DMS53 treated with DMSO at 0.1 percent for 48 hours (cell line): ENCODE measurements at regions not wholly inside any gene's neighbourhood (a gene's known extent, or its start where the extent isn't known, plus 50 kb on each side); places are given as distances from the start of the nearest gene placed in this dataset.

ENCODE experiments used
- DNase-seq: peaks from one replicate; lab custom pipeline; 2025; ENCODE audit not compliant: unreplicated experiment; lab: John Stamatoyannopoulos, UW

- DNase-seq = no peak
These were observed 54.3 kb downstream of the TMEM215 start for GRCh38 chr9:32837551-32838058.

GRCh38 chr9:32839013-32839885 lies 55.9 kb downstream of the TMEM215 start:
- DNase-seq = no peak

- DNase-seq = no peak
These were observed 58.0 kb downstream of the TMEM215 start for GRCh38 chr9:32841314-32841713.

- no peak for DNase-seq
These were observed 60.0 kb downstream of the TMEM215 start for GRCh38 chr9:32843295-32843694.

- DNase-seq = no peak
These were observed 60.9 kb downstream of the TMEM215 start for GRCh38 chr9:32844259-32844658.

- no peak for DNase-seq
These were observed 70.9 kb downstream of the TMEM215 start for GRCh38 chr9:32854271-32854670.

- no peak for DNase-seq
These were observed 72.4 kb downstream of the TMEM215 start for GRCh38 chr9:32855752-32856151.

GRCh38 chr9:32863291-32863690 lies 80.0 kb downstream of the TMEM215 start:
- no peak for DNase-seq

GRCh38 chr9:32864971-32865370 lies 81.6 kb downstream of the TMEM215 start:
- no peak for DNase-seq

- no peak for DNase-seq
These were observed 82.9 kb downstream of the TMEM215 start for GRCh38 chr9:32866273-32866672.

GRCh38 chr9:32867026-32867425 lies 83.7 kb downstream of the TMEM215 start:
- DNase-seq = no peak

GRCh38 chr9:32867601-32868204 lies 84.4 kb downstream of the TMEM215 start:
- no peak for DNase-seq

- no peak for DNase-seq
These were observed 86.1 kb downstream of the TMEM215 start for GRCh38 chr9:32869404-32869803.

GRCh38 chr9:32873131-32873530 lies 89.8 kb downstream of the TMEM215 start:
- no peak for DNase-seq

- no peak for DNase-seq
These were observed 90.2 kb downstream of the TMEM215 start for GRCh38 chr9:32873553-32873952.

- DNase-seq = no peak
These were observed 91.9 kb downstream of the TMEM215 start for GRCh38 chr9:32875242-32875641.

GRCh38 chr9:32875748-32876147 lies 92.4 kb downstream of the TMEM215 start:
- DNase-seq = no peak

- no peak for DNase-seq
These were observed 93.8 kb downstream of the TMEM215 start for GRCh38 chr9:32877103-32877502.

- no peak for DNase-seq
These were observed 94.4 kb downstream of the TMEM215 start for GRCh38 chr9:32877639-32878217.

GRCh38 chr9:32879335-32879734 lies 96.0 kb downstream of the TMEM215 start:
- no peak for DNase-seq

- no peak for DNase-seq
These were observed 98.6 kb downstream of the TMEM215 start for GRCh38 chr9:32881948-32882347.

- DNase-seq = no peak
These were observed 99.4 kb downstream of the TMEM215 start for GRCh38 chr9:32882705-32883104.
